H9 (cell line): ENCODE measurements at regions not wholly inside any gene's neighbourhood (a gene's known extent, or its start where the extent isn't known, plus 50 kb on each side); places are given as distances from the start of the nearest gene placed in this dataset.
"Not testable (repeated sequence)": the region's sequence is repeated elsewhere in the genome, so short reads cannot be mapped to it uniquely, and the experiment has no call there.

Experiments used
- DNase-seq: peaks from one replicate; pipeline ENCODE4 v3.0.0-alpha.2; 2017
- H2AFZ ChIP-seq: one replicate; pipeline ENCODE4 v1.6.1; 2013; ENCODE audit warnings: mild to moderate bottlenecking, low read length, control low read depth, moderate library complexity
- H2AK5ac ChIP-seq: 2 replicates; pipeline ENCODE4 v1.6.1; 2013; ENCODE audit warnings: low read length, control low read depth, mixed read lengths; ENCODE audit not compliant: insufficient read length
- H2BK120ac ChIP-seq: one replicate; pipeline ENCODE4 v1.6.1; 2013; ENCODE audit warnings: low read depth, mild to moderate bottlenecking, low read length, control low read depth, inconsistent platforms; ENCODE audit not compliant: poor library complexity, severe bottlenecking
- H2BK12ac ChIP-seq: 2 replicates; pipeline ENCODE4 v1.6.1; 2013; ENCODE audit warnings: low read length, control low read depth, mixed read lengths, low read depth; ENCODE audit not compliant: insufficient read length
- H2BK15ac ChIP-seq: 2 replicates; pipeline ENCODE4 v1.6.1; 2013; ENCODE audit warnings: low read depth, low read length, control low read depth
- H2BK20ac ChIP-seq: one replicate; pipeline ENCODE4 v1.6.1; 2013; ENCODE audit warnings: low read depth, mild to moderate bottlenecking, low read length, control low read depth, inconsistent platforms; ENCODE audit not compliant: poor library complexity, severe bottlenecking
- H2BK5ac ChIP-seq: 2 replicates; pipeline ENCODE4 v1.6.1; 2013; ENCODE audit warnings: low read length, control low read depth, mixed read lengths; ENCODE audit not compliant: insufficient read length
- H3K14ac ChIP-seq: 2 replicates; pipeline ENCODE4 v1.6.1; 2013; ENCODE audit warnings: low read length, control low read depth; ENCODE audit not compliant: insufficient read depth
- H3K18ac ChIP-seq: 2 replicates; pipeline ENCODE4 v1.6.1; 2013; ENCODE audit warnings: low read depth, mild to moderate bottlenecking, mixed read lengths, low read length, control low read depth; ENCODE audit not compliant: insufficient read length
- H3K23ac ChIP-seq: 2 replicates; pipeline ENCODE4 v1.6.1; 2013; ENCODE audit warnings: low read length, control low read depth, mixed read lengths, low read depth; ENCODE audit not compliant: insufficient read length
- H3K23me2 ChIP-seq: 2 replicates; pipeline ENCODE4 v1.6.1; 2013; ENCODE audit warnings: low read depth, mild to moderate bottlenecking, mixed read lengths, low read length, control low read depth; ENCODE audit not compliant: insufficient read length, poor library complexity, severe bottlenecking
- H3K27ac ChIP-seq: 2 replicates; pipeline ENCODE4 v1.5.1; 2013; ENCODE audit warnings: low read length, control low read depth, mixed read lengths, low read depth; ENCODE audit not compliant: insufficient read length
- H3K27me3 ChIP-seq: 2 replicates; pipeline ENCODE4 v1.6.1; 2013; ENCODE audit warnings: low read length, control low read depth, inconsistent platforms; ENCODE audit not compliant: insufficient read depth
- H3K4ac ChIP-seq: 2 replicates; pipeline ENCODE4 v1.6.1; 2013; ENCODE audit warnings: low read depth, mild to moderate bottlenecking, control low read depth, inconsistent platforms, low read length, moderate library complexity
- H3K4me1 ChIP-seq: 2 replicates; pipeline ENCODE4 v1.6.1; 2013; ENCODE audit warnings: low read length, control low read depth, inconsistent platforms; ENCODE audit not compliant: insufficient read depth
- H3K4me2 ChIP-seq: 2 replicates; pipeline ENCODE4 v1.6.1; 2013; ENCODE audit warnings: low read length, control low read depth, mixed read lengths; ENCODE audit not compliant: insufficient read length, insufficient read depth
- H3K56ac ChIP-seq: 2 replicates; pipeline ENCODE4 v1.6.1; 2013; ENCODE audit warnings: low read depth, mild to moderate bottlenecking, mixed read lengths, low read length, control low read depth; ENCODE audit not compliant: insufficient read length
- H3K79me1 ChIP-seq: 2 replicates; pipeline ENCODE4 v1.6.1; 2013; ENCODE audit warnings: low read depth, mild to moderate bottlenecking, moderate library complexity, low read length, control low read depth, inconsistent platforms; ENCODE audit not compliant: insufficient read depth, poor library complexity, severe bottlenecking
- H3K79me2 ChIP-seq: 2 replicates; pipeline ENCODE4 v1.6.1; 2013; ENCODE audit warnings: low read length, control low read depth, inconsistent platforms; ENCODE audit not compliant: insufficient read depth
- H3K9ac ChIP-seq: 2 replicates; pipeline ENCODE4 v1.6.1; 2013; ENCODE audit warnings: low read length, control low read depth, mixed read lengths; ENCODE audit not compliant: insufficient read length; ENCODE audit errors: extremely low read depth
- H3K9me3 ChIP-seq: one replicate; pipeline ENCODE4 v1.6.1; 2013; ENCODE audit warnings: low read depth, low read length, inconsistent platforms; ENCODE audit not compliant: control insufficient read depth
- H3T11ph ChIP-seq: one replicate; pipeline ENCODE4 v1.6.1; 2013; ENCODE audit warnings: mild to moderate bottlenecking, low read length, control low read depth, inconsistent platforms
- H4K20me1 ChIP-seq: one replicate; pipeline ENCODE4 v1.6.1; 2013; ENCODE audit not compliant: control insufficient read depth, insufficient read length, insufficient read depth
- H4K5ac ChIP-seq: 2 replicates; pipeline ENCODE4 v1.6.1; 2013; ENCODE audit warnings: low read depth, mild to moderate bottlenecking, mixed read lengths, low read length, control low read depth; ENCODE audit not compliant: insufficient read length
- H4K8ac ChIP-seq: replicated peaks from 2 replicates; pipeline ENCODE4 v1.6.1; 2013; ENCODE audit warnings: low read length, control low read depth, mixed read lengths, low read depth; ENCODE audit not compliant: insufficient read length
- H4K91ac ChIP-seq: 2 replicates; pipeline ENCODE4 v1.6.1; 2013; ENCODE audit warnings: low read depth, mild to moderate bottlenecking, moderate library complexity, mixed read lengths, low read length, control low read depth; ENCODE audit not compliant: insufficient read length
- H3K27ac Mint-ChIP-seq, 3 experiments: 2 replicates in 2 of 3; 3 replicates in 1 of 3; pipeline ENCODE4 v1.8.0; 2020 to 2021; ENCODE audit warnings: mixed read lengths in 3 of 3, mild to moderate bottlenecking in 1 of 3, moderate library complexity in 1 of 3
- H3K27me3 Mint-ChIP-seq: 2 replicates; pipeline ENCODE4 v1.8.0; 2021; ENCODE audit warnings: low read depth, mild to moderate bottlenecking, moderate library complexity, mixed read lengths
- H3K36me3 Mint-ChIP-seq, 3 experiments: 2 replicates in 2 of 3; 3 replicates in 1 of 3; pipeline ENCODE4 v1.8.0; 2020 to 2021; ENCODE audit warnings: low read depth in 3 of 3, mixed read lengths in 3 of 3; ENCODE audit not compliant: insufficient read depth in 1 of 3
- H3K4me1 Mint-ChIP-seq, 2 experiments: 2 replicates each; pipeline ENCODE4 v1.8.0; 2020; ENCODE audit warnings: mixed read lengths in 2 of 2
- H3K4me3 Mint-ChIP-seq, 2 experiments: 2 replicates in 1 of 2; 3 replicates in 1 of 2; pipeline ENCODE4 v1.8.0; 2020 to 2021; ENCODE audit warnings: mild to moderate bottlenecking in 2 of 2, mixed read lengths in 2 of 2, moderate library complexity in 1 of 2
- H3K9me3 Mint-ChIP-seq, 2 experiments: 2 replicates in 1 of 2; 3 replicates in 1 of 2; pipeline ENCODE4 v1.8.0; 2020; ENCODE audit warnings: mild to moderate bottlenecking in 2 of 2, mixed read lengths in 2 of 2, moderate library complexity in 1 of 2
- WGBS: extraction: QIAGEN DNeasy Blood & Tissue Kit; methylation state at CpG from one replicate; pipeline ENCODE4 v1.1.7; 2013; ENCODE audit warnings: missing lambda C conversion rate, low lambda C conversion rate, mixed read lengths; ENCODE audit not compliant: insufficient read length; ENCODE audit errors: extremely low coverage; 5-methylcytosine and 5-hydroxymethylcytosine counted together
- TF ChIP-seq, protein P1 (sequence below): fragments of 200-600 bp; sonication (generic); conservative IDR thresholded peaks from 3 replicates; pipeline ENCODE4 v1.8.0; 2021; ENCODE audit warnings: antibody characterized with exemption, mild to moderate bottlenecking

DNA sequence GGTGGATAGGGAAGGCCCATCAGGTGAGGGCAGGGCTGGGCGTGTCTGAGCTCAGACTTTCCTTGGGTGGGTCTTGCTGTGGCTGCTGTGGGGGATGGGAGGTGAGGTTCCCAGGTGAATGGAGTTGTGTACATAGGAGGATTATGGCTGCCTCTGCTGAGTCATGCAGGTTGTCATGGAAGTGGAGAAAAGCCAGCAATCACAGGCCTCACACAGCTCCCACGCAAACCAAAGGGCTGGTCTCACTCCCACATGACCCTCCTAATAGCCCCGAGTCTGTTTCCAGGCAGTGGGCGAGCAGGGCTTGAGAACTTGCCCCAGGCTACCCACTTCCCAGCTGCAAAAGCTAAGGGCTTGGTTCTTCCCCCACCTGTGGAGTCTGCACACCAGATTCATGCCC is 149.5 kb downstream of the IPO8 start:
- Histone ChIP-seq H3K56ac (no peak overlapping the region), H3K4me1 (no peaks in the 10 kb centered on the region), H2BK15ac (no peak overlapping the region), H3T11ph (no peak overlapping the region), H3K27ac (no peak overlapping the region), H3K27me3 (no peaks in the 10 kb centered on the region), H3K79me2 (no peaks in the 10 kb centered on the region), H2AFZ (no peak overlapping the region), H3K23me2 (no peaks in the 10 kb centered on the region), H4K20me1 (no peaks in the 10 kb centered on the region), H3K9me3 (no peaks in the 10 kb centered on the region), H2BK120ac (no peak overlapping the region), H3K23ac (no peak overlapping the region), H3K79me1 (no peaks in the 10 kb centered on the region), H2AK5ac (no peak overlapping the region), H3K4ac (no peak overlapping the region), H4K5ac (no peak overlapping the region), H3K14ac (no peak overlapping the region), H3K9ac (no peak overlapping the region), H2BK12ac (no peak overlapping the region), H3K4me2 (no peak overlapping the region), H2BK20ac (no peak overlapping the region), H2BK5ac (no peak overlapping the region), H4K8ac (no peak overlapping the region), H3K18ac (no peak overlapping the region), H4K91ac (no peak overlapping the region)
- Mint-ChIP-seq H3K9me3 (peaks cover 17 to 26% of the 10 kb centered on the region in 2 experiments), H3K36me3 (peaks cover 7 to 28% (median 10%) of the 10 kb centered on the region in 3 experiments; a peak in 6 of 7 replicates), H3K4me3 (no peak overlapping the region), H3K27ac (no peak overlapping the region; a peak in 1 of 7 replicates), H3K27me3 (no peaks in the 10 kb centered on the region; the same call in 1 of the 2 replicates), H3K4me1 (no peaks in the 10 kb centered on the region)
- no peak for DNase-seq
- WGBS = no CpG with 5 or more reads among the region's 4 CpGs
- TF ChIP-seq, protein P1, sequence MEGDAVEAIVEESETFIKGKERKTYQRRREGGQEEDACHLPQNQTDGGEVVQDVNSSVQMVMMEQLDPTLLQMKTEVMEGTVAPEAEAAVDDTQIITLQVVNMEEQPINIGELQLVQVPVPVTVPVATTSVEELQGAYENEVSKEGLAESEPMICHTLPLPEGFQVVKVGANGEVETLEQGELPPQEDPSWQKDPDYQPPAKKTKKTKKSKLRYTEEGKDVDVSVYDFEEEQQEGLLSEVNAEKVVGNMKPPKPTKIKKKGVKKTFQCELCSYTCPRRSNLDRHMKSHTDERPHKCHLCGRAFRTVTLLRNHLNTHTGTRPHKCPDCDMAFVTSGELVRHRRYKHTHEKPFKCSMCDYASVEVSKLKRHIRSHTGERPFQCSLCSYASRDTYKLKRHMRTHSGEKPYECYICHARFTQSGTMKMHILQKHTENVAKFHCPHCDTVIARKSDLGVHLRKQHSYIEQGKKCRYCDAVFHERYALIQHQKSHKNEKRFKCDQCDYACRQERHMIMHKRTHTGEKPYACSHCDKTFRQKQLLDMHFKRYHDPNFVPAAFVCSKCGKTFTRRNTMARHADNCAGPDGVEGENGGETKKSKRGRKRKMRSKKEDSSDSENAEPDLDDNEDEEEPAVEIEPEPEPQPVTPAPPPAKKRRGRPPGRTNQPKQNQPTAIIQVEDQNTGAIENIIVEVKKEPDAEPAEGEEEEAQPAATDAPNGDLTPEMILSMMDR = no peak

DNA sequence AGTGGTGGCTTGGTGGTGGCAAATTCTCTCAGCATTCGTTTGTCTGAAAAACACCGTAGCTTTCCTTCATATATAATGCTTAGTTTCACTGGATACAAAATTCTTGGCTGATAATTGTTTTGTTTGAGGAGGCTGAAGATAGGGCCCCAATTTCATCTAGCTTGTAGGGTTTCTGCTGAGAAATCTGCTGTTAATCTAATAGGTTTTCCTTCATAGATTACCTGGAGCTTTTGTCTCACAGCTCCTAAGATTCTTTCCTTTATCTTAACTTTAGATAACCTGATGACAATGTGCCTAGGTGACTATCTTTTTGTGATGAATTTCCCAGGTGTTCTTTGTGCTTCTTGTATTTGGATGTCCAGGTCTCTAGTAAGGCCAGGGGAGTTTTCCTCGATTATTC is 151.0 kb downstream of the IPO8 start:
- not testable (repeated sequence) for H3K56ac ChIP-seq, H3K4me3 Mint-ChIP-seq, H4K91ac ChIP-seq, H3K9ac ChIP-seq, H3K27me3 Mint-ChIP-seq, H4K8ac ChIP-seq, H3K79me1 ChIP-seq, H3K4me2 ChIP-seq, H3K23ac ChIP-seq, H3K4me1 ChIP-seq, H3K4me1 Mint-ChIP-seq, H3K79me2 ChIP-seq, H3K23me2 ChIP-seq, H3K27ac ChIP-seq, H3K27ac Mint-ChIP-seq, H3K14ac ChIP-seq, H3T11ph ChIP-seq, H2BK20ac ChIP-seq, H2AK5ac ChIP-seq, H4K5ac ChIP-seq, H2BK15ac ChIP-seq, H2BK5ac ChIP-seq, H4K20me1 ChIP-seq, H3K9me3 ChIP-seq, H2BK120ac ChIP-seq, H3K18ac ChIP-seq, DNase-seq, H2AFZ ChIP-seq, H3K4ac ChIP-seq, H3K27me3 ChIP-seq, H2BK12ac ChIP-seq
- Mint-ChIP-seq H3K36me3 (peaks cover 7 to 34% (median 10%) of the 10 kb centered on the region in 3 experiments; a peak in 6 of 7 replicates), H3K9me3 (peaks cover 25 to 33% of the 10 kb centered on the region in 2 experiments)
- no CpG with 5 or more reads among the region's 3 CpGs for WGBS
